ENCODE measurements at regions not wholly inside any gene's neighbourhood (a gene's known extent, or its start where the extent isn't known, plus 50 kb on each side); places are given as distances from the start of the nearest gene placed in this dataset.

DNA sequence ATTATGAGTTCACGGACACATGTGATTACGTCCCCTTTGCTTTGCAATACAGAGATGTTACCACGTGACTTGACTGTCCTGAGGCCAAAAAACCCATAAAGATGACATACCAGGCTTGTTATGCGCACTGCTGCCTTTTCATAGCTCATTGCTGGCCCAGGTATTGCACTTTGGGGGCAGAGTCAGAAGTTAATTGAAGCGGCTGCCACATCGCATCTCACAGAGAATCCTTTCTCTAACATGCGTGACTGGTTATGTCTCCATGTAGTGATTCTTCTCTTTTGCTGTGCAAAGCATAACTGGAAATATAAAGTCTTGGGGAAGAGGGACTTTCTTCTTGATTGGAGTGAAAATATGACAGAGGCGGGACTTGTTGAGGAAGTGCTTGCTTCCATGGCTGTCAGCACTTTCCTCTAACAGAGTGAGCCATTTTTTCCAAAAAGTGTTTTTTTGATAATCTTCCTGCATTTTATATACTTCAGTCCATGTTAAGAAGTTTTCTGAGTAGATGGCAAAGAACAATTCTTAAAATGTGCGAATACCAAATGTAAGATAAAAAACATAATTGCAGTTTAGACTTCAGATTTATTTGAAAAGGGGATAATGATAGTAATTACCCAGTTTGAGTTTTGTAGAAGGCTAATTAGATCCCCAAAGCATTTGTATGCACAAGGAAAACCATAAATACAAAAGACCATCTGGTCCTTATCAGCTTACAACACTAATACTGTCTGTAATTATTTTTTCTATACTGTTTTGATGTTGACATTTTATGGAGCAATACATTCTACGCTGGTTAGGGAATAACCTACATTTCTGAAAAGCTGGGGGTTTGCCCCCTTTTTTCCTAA, 324.6 kb upstream of the MTNR1B start:
- no peak for DNase-seq
- no peak for TF ChIP-seq EZH2 (IDR thresholded peaks at IDR 0.05; ENCODE audit: low read length, unreplicated experiment)
- TF ChIP-seq, protein P1, sequence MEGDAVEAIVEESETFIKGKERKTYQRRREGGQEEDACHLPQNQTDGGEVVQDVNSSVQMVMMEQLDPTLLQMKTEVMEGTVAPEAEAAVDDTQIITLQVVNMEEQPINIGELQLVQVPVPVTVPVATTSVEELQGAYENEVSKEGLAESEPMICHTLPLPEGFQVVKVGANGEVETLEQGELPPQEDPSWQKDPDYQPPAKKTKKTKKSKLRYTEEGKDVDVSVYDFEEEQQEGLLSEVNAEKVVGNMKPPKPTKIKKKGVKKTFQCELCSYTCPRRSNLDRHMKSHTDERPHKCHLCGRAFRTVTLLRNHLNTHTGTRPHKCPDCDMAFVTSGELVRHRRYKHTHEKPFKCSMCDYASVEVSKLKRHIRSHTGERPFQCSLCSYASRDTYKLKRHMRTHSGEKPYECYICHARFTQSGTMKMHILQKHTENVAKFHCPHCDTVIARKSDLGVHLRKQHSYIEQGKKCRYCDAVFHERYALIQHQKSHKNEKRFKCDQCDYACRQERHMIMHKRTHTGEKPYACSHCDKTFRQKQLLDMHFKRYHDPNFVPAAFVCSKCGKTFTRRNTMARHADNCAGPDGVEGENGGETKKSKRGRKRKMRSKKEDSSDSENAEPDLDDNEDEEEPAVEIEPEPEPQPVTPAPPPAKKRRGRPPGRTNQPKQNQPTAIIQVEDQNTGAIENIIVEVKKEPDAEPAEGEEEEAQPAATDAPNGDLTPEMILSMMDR (conservative IDR thresholded peaks at IDR 0.05; ENCODE audit: low read depth, low read length) = no peak
- TF ChIP-seq EZH2phosphoT487 (IDR thresholded peaks at IDR 0.05; ENCODE audit: borderline replicate concordance, low read length) = no peak
- Histone ChIP-seq H3K9ac (ENCODE audit: low read length) (no peak overlapping the region), H3F3A (ENCODE audit: low read length, unreplicated experiment) (no peaks in the 10 kb centered on the region), H3K9me3 (ENCODE audit: low read length) (0 out of 2 replicates have a peak, but pooled peaks cover 12% of the 10 kb centered on the region), H3K79me2 (ENCODE audit: low read length) (no peaks in the 10 kb centered on the region), H3K27me3 (ENCODE audit: low read length) (no peaks in the 10 kb centered on the region), H2AFZ (ENCODE audit: low read length) (no peak overlapping the region), H3K9me2 (replicated peaks; ENCODE audit: low read length) (no peaks in the 10 kb centered on the region), H3K4me1 (ENCODE audit: insufficient read depth, low read length) (no peaks in the 10 kb centered on the region), H4K20me1 (ENCODE audit: low read length) (no peaks in the 10 kb centered on the region), H3K27ac (ENCODE audit: low read length) (no peak overlapping the region), H3K4me2 (ENCODE audit: low read length) (no peak overlapping the region), H3K36me3 (ENCODE audit: low read depth, low read length) (no peaks in the 10 kb centered on the region), H3K4me3 (ENCODE audit: low read length) (no peak overlapping the region)
- POLR2A ChIA-PET (ENCODE audit: unreplicated experiment) = no interaction called here
- no peak for ATAC-seq
- no TSS peak for BruUV-seq (replicated peaks)
- intact Hi-C loops (cut with micrococcal nuclease) = no loop called here
- CTCF ChIA-PET = no interaction called here

DNA sequence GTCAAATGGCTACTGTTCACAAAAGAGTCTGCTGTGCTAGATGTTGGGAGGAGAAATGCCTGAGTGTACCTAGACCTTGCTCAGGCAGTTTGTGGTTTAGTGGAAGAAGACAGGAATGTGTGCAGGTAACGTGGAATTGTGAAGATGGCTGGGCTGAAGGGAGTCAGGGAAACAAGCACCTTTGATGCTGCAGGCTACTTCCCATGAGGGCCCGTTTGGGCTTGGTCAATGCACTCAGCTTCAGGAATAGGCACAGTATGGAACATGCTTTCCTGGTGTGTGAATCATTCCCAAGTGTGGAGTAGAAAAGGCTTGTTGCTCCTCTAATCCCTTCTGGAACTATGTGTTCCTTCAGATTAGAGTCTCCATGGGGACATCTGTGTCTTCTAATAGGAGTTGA, 318.3 kb upstream of the MTNR1B start:
- BruUV-seq (replicated peaks) = no TSS peak
- DNase-seq = no peak

More for the DNA sequence above, 318.3 kb upstream of the MTNR1B start:
- Histone ChIP-seq H4K20me1 (ENCODE audit: low read length) (no peaks in the 10 kb centered on the region), H3K9me2 (replicated peaks; ENCODE audit: low read length) (no peaks in the 10 kb centered on the region), H2AFZ (ENCODE audit: low read length) (no peak overlapping the region), H3K27me3 (ENCODE audit: low read length) (no peaks in the 10 kb centered on the region), H3K27ac (ENCODE audit: low read length) (no peak overlapping the region), H3K9me3 (ENCODE audit: low read length) (peaks cover 9% of the 10 kb centered on the region; the same call in 1 of the 2 replicates), H3K36me3 (ENCODE audit: low read depth, low read length) (no peaks in the 10 kb centered on the region), H3K4me2 (ENCODE audit: low read length) (no peak overlapping the region), H3K4me3 (ENCODE audit: low read length) (no peak overlapping the region), H3K79me2 (ENCODE audit: low read length) (no peaks in the 10 kb centered on the region), H3F3A (ENCODE audit: low read length, unreplicated experiment) (no peaks in the 10 kb centered on the region), H3K4me1 (ENCODE audit: insufficient read depth, low read length) (no peaks in the 10 kb centered on the region), H3K9ac (ENCODE audit: low read length) (no peak overlapping the region)
- POLR2A ChIA-PET (ENCODE audit: unreplicated experiment) = no interaction called here
- intact Hi-C loops (cut with micrococcal nuclease) = no loop called here
- ATAC-seq = no peak
- TF ChIP-seq EZH2 (IDR thresholded peaks at IDR 0.05; ENCODE audit: low read length, unreplicated experiment) (no peak), EZH2phosphoT487 (IDR thresholded peaks at IDR 0.05; ENCODE audit: borderline replicate concordance, low read length) (no peak)
- TF ChIP-seq, protein P1 (conservative IDR thresholded peaks at IDR 0.05; ENCODE audit: low read depth, low read length) = no peak
- CTCF ChIA-PET = no interaction called here
